Astrocyte of the cerebellum (primary cell): ENCODE measurements at regions not wholly inside any gene's neighbourhood (a gene's known extent, or its start where the extent isn't known, plus 50 kb on each side); places are given as distances from the start of the nearest gene placed in this dataset.

Source experiments
- DNase-seq: peaks from one replicate; pipeline ENCODE4 v3.0.0-alpha.2; 2011; ENCODE audit warnings: low read depth
- H3K4me3 ChIP-seq: 2 replicates; pipeline ENCODE4 v1.5.1; 2011; ENCODE audit warnings: mild to moderate bottlenecking, low read depth, low read length, moderate library complexity
- CTCF ChIP-seq: IDR thresholded peaks from 2 replicates; pipeline ENCODE4 v1.5.1; 2012; ENCODE audit warnings: low read length, low read depth, moderate library complexity, mild to moderate bottlenecking; ENCODE audit errors: missing control alignments
- in situ Hi-C: cut with HindIII; loops from 2 replicates; pipeline ENCODE4 v1.10.0; 2017; ENCODE audit warnings: low sequenced_read_pairs

DNA sequence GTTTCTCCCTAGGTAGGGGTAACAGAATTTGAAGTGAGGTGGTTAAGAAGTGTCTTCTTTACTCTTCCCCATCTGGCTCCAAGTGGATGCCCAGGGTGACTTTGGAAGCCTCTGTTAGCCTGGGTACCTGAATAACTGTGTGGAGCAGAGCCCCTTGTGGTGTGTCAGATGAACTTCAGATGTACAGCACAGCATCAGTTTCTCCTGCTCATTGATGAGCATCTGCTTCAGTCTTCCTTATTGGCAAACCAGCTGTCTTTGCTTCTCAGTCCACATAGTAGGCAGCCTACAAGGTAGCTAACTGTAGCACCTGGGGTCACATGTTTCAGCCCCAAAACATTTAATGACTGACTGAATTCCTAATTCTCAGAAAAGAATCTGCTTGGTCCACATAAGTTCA, 56.2 kb upstream of the ATP8B1 start:
- no peak for DNase-seq
- no peak overlapping the region for H3K4me3 ChIP-seq
- TF ChIP-seq CTCF = peak; percentile 51
- in situ Hi-C loops = no loop called here

- in situ Hi-C loops = no loop called here
- DNase-seq = no peak
- no peak for TF ChIP-seq CTCF
- H3K4me3 ChIP-seq = no peak overlapping the region
These were observed 53.6 kb upstream of the ATP8B1 start for GRCh38 chr18:57856557-57857280.

GRCh38 chr18:57856128-57856527, 53.0 kb upstream of the ATP8B1 start:
- no peak overlapping the region for H3K4me3 ChIP-seq
- no peak for DNase-seq
- TF ChIP-seq CTCF = no peak
- in situ Hi-C loops = no loop called here

- H3K4me3 ChIP-seq = no peak overlapping the region
- in situ Hi-C loops = no loop called here
- TF ChIP-seq CTCF = no peak
- no peak for DNase-seq
These were observed 52.4 kb upstream of the ATP8B1 start for GRCh38 chr18:57855551-57855950.

DNA sequence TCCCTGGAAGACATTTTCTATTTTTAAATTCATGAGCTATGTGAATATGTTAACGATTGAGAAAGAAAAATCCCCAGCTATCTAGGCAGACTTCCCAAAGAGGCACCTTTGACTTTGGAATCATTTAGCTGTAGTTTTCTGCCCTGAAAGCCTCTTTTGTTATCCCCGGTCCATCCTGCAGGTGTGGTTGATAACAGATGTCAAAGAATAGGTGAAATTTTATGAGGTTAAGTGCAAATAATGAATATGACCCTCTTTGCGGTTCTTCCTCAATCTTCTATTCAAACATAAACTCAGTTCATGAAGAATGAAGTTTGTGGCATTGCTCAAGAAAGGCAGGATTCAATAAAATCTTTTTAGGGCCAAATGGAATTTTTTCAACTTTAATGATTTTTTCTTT, 51.6 kb upstream of the ATP8B1 start:
- H3K4me3 ChIP-seq = no peak overlapping the region
- TF ChIP-seq CTCF = no peak
- in situ Hi-C loops = no loop called here
- no peak for DNase-seq

- no peak for DNase-seq
- no peak for TF ChIP-seq CTCF
- in situ Hi-C loops = no loop called here
These were observed 50.7 kb upstream of the ATP8B1 start for GRCh38 chr18:57853864-57854263.

More at GRCh38 chr18:57853864-57854263, 50.7 kb upstream of the ATP8B1 start:
- no peak overlapping the region for H3K4me3 ChIP-seq
